ENCODE measurements at regions not wholly inside any gene's neighbourhood (a gene's known extent, or its start where the extent isn't known, plus 50 kb on each side); places are given as distances from the start of the nearest gene placed in this dataset.
A peak's percentile ranks its signal among the peaks of the same experiment; 100 is the strongest.
"Not testable (repeated sequence)": the region's sequence is repeated elsewhere in the genome, so short reads cannot be mapped to it uniquely, and the experiment has no call there.

DNA sequence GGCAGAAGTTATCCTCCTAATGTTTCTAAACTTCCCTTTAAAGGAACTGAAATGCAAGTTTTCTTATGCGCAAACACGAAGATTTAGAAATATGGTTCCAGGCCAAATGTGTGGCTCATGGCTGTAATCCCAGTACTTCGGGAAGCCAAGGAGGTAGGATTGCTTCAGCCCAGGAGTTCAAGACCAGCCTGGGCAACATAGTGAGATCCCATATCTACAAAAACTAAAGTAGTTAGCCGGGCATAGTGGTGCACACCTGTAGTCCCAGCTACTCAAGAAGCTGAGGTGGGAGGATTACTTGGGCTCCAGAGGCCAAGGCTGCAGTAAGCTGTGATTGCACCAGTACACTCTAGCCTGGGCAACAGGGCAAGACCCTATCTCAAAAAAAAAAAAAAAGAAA lies 95.8 kb upstream of the SCAF8 start:
- DNase-seq (ENCODE audit: low read depth in 2 of 2), result no peak

DNA sequence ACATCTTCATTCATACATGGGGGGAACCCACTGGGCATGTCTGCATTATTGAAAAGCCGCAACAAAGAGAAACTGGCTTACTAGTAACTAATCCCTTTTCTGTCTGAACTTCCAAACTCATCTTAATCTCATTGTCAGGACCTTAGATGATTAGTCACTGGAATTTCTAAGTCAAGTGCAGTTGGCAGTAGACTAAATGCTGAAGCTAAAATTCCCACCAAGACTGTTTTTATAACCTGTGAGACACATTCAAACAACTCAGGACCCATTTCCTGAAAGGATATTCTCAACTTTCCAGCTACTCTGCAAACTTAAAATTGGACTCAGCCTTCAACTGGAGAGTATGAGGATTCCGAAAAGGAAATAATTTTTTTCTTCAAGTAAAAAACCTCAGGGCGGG lies 94.8 kb upstream of the SCAF8 start:
- DNase-seq (ENCODE audit: low read depth in 2 of 2), result no peak

DNA sequence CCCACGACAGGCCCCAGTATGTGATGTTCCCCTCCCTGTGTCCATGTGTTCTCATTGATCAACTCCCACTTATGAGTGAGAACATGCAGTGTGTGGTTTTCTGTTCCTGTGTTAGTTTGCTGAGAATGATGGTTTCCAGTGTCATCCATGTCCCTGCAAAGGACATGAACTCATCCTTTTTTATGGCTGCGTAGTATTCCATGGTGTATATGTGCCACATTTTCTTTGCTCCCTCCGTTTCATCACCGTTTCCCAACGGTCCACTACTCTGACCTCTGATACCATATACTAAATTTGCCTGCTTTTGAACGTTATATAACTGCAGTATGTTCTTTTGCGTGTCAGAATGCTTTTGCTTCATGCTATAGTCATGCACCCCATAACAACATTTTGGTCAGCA lies 94.0 kb upstream of the SCAF8 start:
- not testable (repeated sequence) for DNase-seq (ENCODE audit: low read depth in 2 of 2)

GRCh38 chr6:154648188-154648887 lies 84.9 kb upstream of the SCAF8 start:
- no peak for DNase-seq (ENCODE audit: low read depth in 2 of 2)

- no peak for DNase-seq (ENCODE audit: low read depth in 2 of 2)
Observed at GRCh38 chr6:154648888-154649205, 84.4 kb upstream of the SCAF8 start.

DNA sequence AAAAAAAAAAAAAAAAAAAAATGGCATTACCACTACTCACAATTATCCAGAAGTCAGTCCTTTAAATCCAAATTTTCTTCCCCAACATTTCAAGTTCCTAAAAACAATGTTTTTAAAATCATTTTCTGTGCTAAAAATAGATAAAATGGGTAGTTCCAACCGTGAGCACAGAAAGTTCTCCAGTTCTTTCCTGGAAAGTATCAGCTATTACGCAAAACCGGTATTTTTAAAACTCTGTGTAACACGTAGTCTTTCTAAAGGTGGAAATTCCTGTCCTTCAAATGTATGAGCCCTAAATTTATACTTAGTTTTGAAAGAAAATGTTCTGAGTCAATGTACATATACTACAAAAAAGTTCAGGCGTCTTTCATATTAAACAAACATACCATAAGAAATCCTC lies 83.5 kb upstream of the SCAF8 start:
- DNase-seq (ENCODE audit: low read depth in 2 of 2), result no peak

- DNase-seq (ENCODE audit: low read depth in 2 of 2), result no peak
Observed at GRCh38 chr6:154650351-154650750, 82.9 kb upstream of the SCAF8 start.

- no peak for DNase-seq (ENCODE audit: low read depth in 2 of 2)
Observed at GRCh38 chr6:154651656-154652055, 81.6 kb upstream of the SCAF8 start.

DNA sequence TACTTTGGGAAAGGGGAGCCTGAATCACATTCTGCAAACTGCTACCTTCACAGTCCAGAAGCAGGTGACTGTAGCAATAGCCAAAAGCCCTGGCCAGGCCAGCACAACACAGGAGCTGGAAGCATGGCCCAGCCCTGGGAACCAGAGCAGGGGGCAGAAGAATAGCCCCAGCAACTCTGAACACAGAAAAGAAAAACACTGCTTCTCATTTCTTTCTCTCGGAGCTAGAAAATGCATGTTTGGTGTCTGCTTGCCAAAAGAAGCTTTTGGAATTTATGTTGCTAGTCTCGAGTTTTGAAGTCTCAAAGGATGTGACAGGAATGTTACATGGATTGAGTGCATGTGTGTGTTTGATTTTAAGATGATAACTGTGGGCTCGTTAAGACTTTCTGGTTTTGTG lies 79.8 kb upstream of the SCAF8 start:
- peak; percentile 14 to 17 for DNase-seq (ENCODE audit: low read depth in 2 of 2)

- peak; percentile 35 for DNase-seq (ENCODE audit: low read depth in 2 of 2)
Observed at GRCh38 chr6:154653853-154654252, 79.4 kb upstream of the SCAF8 start.

- no peak for DNase-seq (ENCODE audit: low read depth in 2 of 2)
Observed at GRCh38 chr6:154656660-154657059, 76.6 kb upstream of the SCAF8 start.

GRCh38 chr6:154661768-154662167 lies 71.4 kb upstream of the SCAF8 start:
- DNase-seq (ENCODE audit: low read depth in 2 of 2), result peak in 1 of 2 experiments; percentile 13

DNA sequence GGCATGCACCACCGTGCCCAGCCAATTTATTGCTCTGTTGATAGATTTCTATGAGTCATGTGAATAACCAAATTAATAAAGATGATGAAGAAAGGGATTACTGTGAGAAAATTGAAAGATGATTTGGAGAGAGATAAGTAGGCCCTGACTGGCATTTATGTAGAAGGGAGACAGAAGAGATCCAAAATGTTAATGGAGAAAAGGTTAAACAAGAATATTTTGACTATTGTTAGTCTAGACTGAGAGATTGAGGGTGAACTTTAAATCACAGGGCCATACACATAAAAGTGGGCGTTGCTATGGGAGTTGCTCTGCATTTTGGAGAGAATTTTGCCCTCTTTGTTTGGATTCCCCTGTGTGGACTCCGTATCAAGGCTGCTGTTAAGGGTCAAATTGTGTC lies 68.9 kb upstream of the SCAF8 start:
- DNase-seq (ENCODE audit: low read depth in 2 of 2), result no peak

GRCh38 chr6:154668156-154668555 lies 65.1 kb upstream of the SCAF8 start:
- DNase-seq (ENCODE audit: low read depth in 2 of 2), result no peak

DNA sequence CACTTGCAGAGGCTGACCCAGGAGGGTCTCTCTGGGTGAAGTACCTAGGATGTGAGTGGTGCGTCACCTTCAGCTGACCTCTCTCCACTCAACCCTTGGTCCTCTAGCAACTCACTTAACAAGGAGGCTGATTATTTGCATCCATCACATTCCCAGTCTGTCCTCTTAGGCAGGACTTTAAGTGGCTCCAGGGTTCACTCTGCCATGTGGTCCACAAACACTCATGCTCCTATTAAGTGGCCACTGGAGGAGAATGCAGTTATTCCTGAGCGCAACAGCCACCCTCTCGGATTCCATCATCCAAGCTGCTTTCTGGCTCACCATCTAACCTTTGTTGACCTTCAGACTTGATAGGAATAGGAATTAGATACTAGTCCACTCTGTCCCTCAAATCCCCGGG lies 61.1 kb upstream of the SCAF8 start:
- DNase-seq (ENCODE audit: low read depth in 2 of 2), result no peak

GRCh38 chr6:154673919-154674318 lies 59.3 kb upstream of the SCAF8 start:
- no peak for DNase-seq (ENCODE audit: low read depth in 2 of 2)

DNA sequence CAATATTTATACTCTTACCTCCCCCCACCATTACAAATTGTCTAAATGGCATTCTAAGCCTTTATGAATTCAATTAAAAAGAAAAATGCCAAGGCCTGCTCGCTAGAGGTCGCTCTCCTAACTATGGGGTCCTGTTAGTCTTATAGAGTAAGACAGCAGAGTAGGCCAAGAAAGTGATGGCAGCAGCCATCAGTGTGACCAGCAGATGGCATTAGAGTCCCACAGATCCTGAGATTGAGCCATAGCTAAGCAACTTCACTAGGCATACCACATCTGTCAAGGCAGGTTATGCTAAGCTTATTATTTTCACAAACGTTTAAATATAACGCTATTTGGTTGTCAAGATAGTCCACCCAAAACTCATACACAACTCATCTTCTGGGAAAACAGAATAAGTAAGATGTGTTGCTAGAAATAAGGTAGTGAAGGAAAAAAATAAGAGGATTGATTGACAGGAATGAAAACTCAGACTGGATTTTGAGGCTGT lies 57.6 kb upstream of the SCAF8 start:
- DNase-seq (ENCODE audit: low read depth in 2 of 2), result peak; percentile 92 to 93

GRCh38 chr6:154682633-154683125 lies 50.5 kb upstream of the SCAF8 start:
- no peak for DNase-seq (ENCODE audit: low read depth in 2 of 2)

Measured in fibroblast of skin of left quadriceps (primary cell).